GM12878 (cell line): ENCODE measurements at regions not wholly inside any gene's neighbourhood (a gene's known extent, or its start where the extent isn't known, plus 50 kb on each side); places are given as distances from the start of the nearest gene placed in this dataset.

Source experiments
- CTCF ChIP-seq, 3 experiments: IDR thresholded peaks in 2 of 3; conservative IDR thresholded peaks in 1 of 3; 2 replicates each; pipeline ENCODE4 v1.5.1; 2011; ENCODE audit warnings: low read depth in 3 of 3, low read length in 3 of 3, mild to moderate bottlenecking in 3 of 3, control low read depth in 2 of 3, moderate library complexity in 2 of 3, inconsistent platforms in 1 of 3, mixed read lengths in 1 of 3; ENCODE audit not compliant: control insufficient read depth in 2 of 3, insufficient read depth in 1 of 3; ENCODE audit errors: extremely low read depth in 1 of 3
- POLR2A ChIP-seq: IDR thresholded peaks from 2 replicates; pipeline ENCODE4 v1.6.1; 2011; ENCODE audit warnings: low read depth, mild to moderate bottlenecking, low read length
- REST ChIP-seq: IDR thresholded peaks from 2 replicates; pipeline ENCODE4 v1.6.1; 2012; ENCODE audit warnings: mild to moderate bottlenecking, low read depth, low read length
- SMC3 ChIP-seq: IDR thresholded peaks from 2 replicates; pipeline ENCODE4 v1.6.1; 2011; ENCODE audit warnings: low read length, improper control_type of control experiment, borderline replicate concordance

- no peak for TF ChIP-seq CTCF (IDR thresholded peaks at IDR 0.05 in 2 of 3, conservative IDR thresholded peaks at IDR 0.05 in 1 of 3; ENCODE audit: control insufficient read depth in 2 of 3, extremely low read depth in 1 of 3, insufficient read depth in 1 of 3, low read depth in 3 of 3, low read length in 3 of 3)
- TF ChIP-seq POLR2A, result no peak
- TF ChIP-seq SMC3, result no peak
- TF ChIP-seq REST, result no peak
Observed at GRCh38 chr21:17674106-17674505, 61.4 kb upstream of the BTG3 start.
